HEK293 (cell line): ENCODE measurements at regions not wholly inside any gene's neighbourhood (a gene's known extent, or its start where the extent isn't known, plus 50 kb on each side); places are given as distances from the start of the nearest gene placed in this dataset.

Experiments
- CTCF ChIA-PET: fragments of 350-600 bp; formaldehyde crosslinking; extraction: SDS; loops from one replicate; lab custom pipeline; 2021; ENCODE audit warnings: antibody characterized with exemption; lab: Yijun Ruan, JAX
- POLR2A ChIA-PET: fragments of 300-600 bp; formaldehyde crosslinking; extraction: SDS; loops from one replicate; lab custom pipeline; 2020; ENCODE audit warnings: antibody characterized with exemption, inconsistent platforms; lab: Yijun Ruan, JAX
- H3K27ac ChIP-seq: fragments of 200-500 bp; sonication (Bioruptor generic); 2 replicates; pipeline ENCODE4 v1.5.1; 2014; ENCODE audit warnings: low read depth, low read length, control low read depth, inconsistent platforms; ENCODE audit errors: extremely low read depth
- H3K36me3 ChIP-seq, 2 experiments: fragments of 200-500 bp in 1 of 2; sonication (Bioruptor generic) in 1 of 2; 1 replicate in 1 of 2; 2 replicates in 1 of 2; pipeline ENCODE4 v1.5.1; 2014 to 2017; ENCODE audit warnings: inconsistent platforms in 2 of 2, low read length in 2 of 2; ENCODE audit not compliant: control insufficient read depth in 2 of 2, insufficient read depth in 1 of 2
- H3K4me1 ChIP-seq: fragments of 200-500 bp; sonication (Bioruptor generic); 2 replicates; pipeline ENCODE4 v1.5.1; 2014; ENCODE audit warnings: mild to moderate bottlenecking, low read length, inconsistent platforms; ENCODE audit not compliant: control insufficient read depth, insufficient read depth
- H3K4me3 ChIP-seq: 2 replicates; pipeline ENCODE4 v1.5.1; 2011; ENCODE audit warnings: low read depth, mild to moderate bottlenecking, control low read depth, low read length, moderate library complexity
- H3K9me3 ChIP-seq: fragments of 200-500 bp; sonication (Bioruptor generic); 2 replicates; pipeline ENCODE4 v1.5.1; 2014; ENCODE audit warnings: low read depth, low read length, inconsistent platforms; ENCODE audit not compliant: control insufficient read depth, insufficient read depth
- GFI1B ChIP-seq: fragments of 450-650 bp; formaldehyde crosslinking; IDR thresholded peaks from 2 replicates; pipeline ENCODE4 v1.5.1; 2016; ENCODE audit warnings: missing biosample characterization, missing genetic modification characterization
- PRDM1 ChIP-seq: fragments of 450-650 bp; formaldehyde crosslinking; IDR thresholded peaks from 2 replicates; pipeline ENCODE4; 2016; ENCODE audit warnings: missing biosample characterization, missing genetic modification characterization
- PRDM10 ChIP-seq: fragments of 450-650 bp; formaldehyde crosslinking; IDR thresholded peaks from 2 replicates; pipeline ENCODE4 v1.5.1; 2016; ENCODE audit warnings: missing biosample characterization, missing genetic modification characterization
- SETDB1 ChIP-seq: IDR thresholded peaks from one replicate; pipeline ENCODE4 v1.6.1; 2017; ENCODE audit warnings: mild to moderate bottlenecking, low read length, moderate library complexity, mixed read lengths; ENCODE audit not compliant: insufficient read length
- YY1 ChIP-seq: fragments of 450-650 bp; formaldehyde crosslinking; IDR thresholded peaks from 2 replicates; pipeline ENCODE4 v1.5.1; 2018; ENCODE audit warnings: missing biosample characterization, missing genetic modification characterization
- ZBTB6 ChIP-seq: fragments of 450-650 bp; formaldehyde crosslinking; IDR thresholded peaks from 2 replicates; pipeline ENCODE4 v1.5.1; 2017; ENCODE audit warnings: missing biosample characterization, missing genetic modification characterization
- ZIC2 ChIP-seq: fragments of 450-650 bp; formaldehyde crosslinking; IDR thresholded peaks from 2 replicates; pipeline ENCODE4 v1.5.1; 2016; ENCODE audit warnings: missing biosample characterization, missing genetic modification characterization
- ZNF221 ChIP-seq: fragments of 450-650 bp; formaldehyde crosslinking; IDR thresholded peaks from 2 replicates; pipeline ENCODE4 v1.5.1; 2017; ENCODE audit warnings: missing biosample characterization, missing genetic modification characterization, borderline replicate concordance
- ZNF341 ChIP-seq: fragments of 450-650 bp; formaldehyde crosslinking; IDR thresholded peaks from 2 replicates; pipeline ENCODE4; 2016; ENCODE audit warnings: low read depth, missing biosample characterization, missing genetic modification characterization
- ZNF37A ChIP-seq: fragments of 450-650 bp; IDR thresholded peaks from 2 replicates; pipeline ENCODE4 v1.5.1; 2018; ENCODE audit warnings: missing biosample characterization, missing genetic modification characterization
- ZNF426 ChIP-seq: fragments of 450-650 bp; formaldehyde crosslinking; IDR thresholded peaks from 2 replicates; pipeline ENCODE4 v1.5.1; 2017; ENCODE audit warnings: missing biosample characterization, missing genetic modification characterization, mild to moderate bottlenecking, inconsistent platforms, moderate library complexity
- ZNF529 ChIP-seq: fragments of 450-650 bp; formaldehyde crosslinking; IDR thresholded peaks from 2 replicates; pipeline ENCODE4 v1.5.1; 2017; ENCODE audit warnings: missing genetic modification characterization, missing biosample characterization; ENCODE audit not compliant: insufficient replicate concordance
- ZNF561 ChIP-seq: fragments of 450-650 bp; IDR thresholded peaks from 2 replicates; pipeline ENCODE4 v1.5.1; 2018; ENCODE audit warnings: missing biosample characterization, missing genetic modification characterization, borderline replicate concordance
- ZNF670 ChIP-seq: fragments of 450-650 bp; formaldehyde crosslinking; IDR thresholded peaks from 2 replicates; pipeline ENCODE4 v1.5.1; 2016; ENCODE audit warnings: missing biosample characterization, missing genetic modification characterization, low read depth
- ZNF707 ChIP-seq: fragments of 450-650 bp; formaldehyde crosslinking; IDR thresholded peaks from 2 replicates; pipeline ENCODE4 v1.5.1; 2016; ENCODE audit warnings: missing biosample characterization, missing genetic modification characterization
- ZSCAN30 ChIP-seq: fragments of 450-650 bp; IDR thresholded peaks from 2 replicates; pipeline ENCODE4 v1.5.1; 2018; ENCODE audit warnings: missing biosample characterization, mild to moderate bottlenecking, missing genetic modification characterization, moderate library complexity
- TF ChIP-seq, protein P1 (sequence below): fragments of 450-650 bp; formaldehyde crosslinking; IDR thresholded peaks from 2 replicates; pipeline ENCODE4 v1.5.1; 2016; ENCODE audit warnings: missing biosample characterization, missing genetic modification characterization, borderline replicate concordance
- TF ChIP-seq, protein P2 (sequence below): fragments of 450-650 bp; formaldehyde crosslinking; IDR thresholded peaks from 2 replicates; pipeline ENCODE4 v1.5.1; 2016; ENCODE audit warnings: missing biosample characterization, missing genetic modification characterization
- TF ChIP-seq, protein P3 (sequence below): sonication (generic); formaldehyde crosslinking; IDR thresholded peaks from 2 replicates; pipeline ENCODE4 v1.8.1; 2022; ENCODE audit warnings: mild to moderate bottlenecking, moderate library complexity, missing genetic modification reagents
- TF ChIP-seq, protein P4 (sequence below): IDR thresholded peaks from 2 replicates; pipeline ENCODE4 v1.6.1; 2011; ENCODE audit warnings: mild to moderate bottlenecking, low read depth, low read length, borderline replicate concordance

DNA sequence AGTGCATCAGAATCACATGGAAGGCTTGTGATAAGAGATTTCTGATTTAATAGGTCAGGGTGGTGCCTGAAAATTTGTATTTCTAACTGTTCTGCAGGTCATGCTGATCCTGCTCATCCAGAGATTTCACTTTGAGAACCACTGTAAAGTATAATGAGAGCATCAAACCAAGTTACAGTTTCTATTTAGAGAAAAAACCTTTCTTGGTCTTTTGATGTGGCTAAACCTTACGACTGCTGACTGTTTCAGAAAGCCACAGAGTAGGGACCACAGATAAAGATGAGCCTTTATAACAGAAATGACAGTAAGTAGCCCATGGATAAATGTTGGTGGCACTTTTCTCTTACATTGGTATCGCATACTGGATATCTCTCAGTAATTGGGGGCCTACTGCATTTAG is 109.4 kb upstream of the FANCL start:
- no peak for TF ChIP-seq ZNF37A (tag by site-specific recombination)
- no peak for TF ChIP-seq ZIC2 (tag by site-specific recombination)
- TF ChIP-seq PRDM1 (tag by site-specific recombination): no peak
- no peak for TF ChIP-seq ZNF341 (tag by site-specific recombination)
- TF ChIP-seq, protein P1, sequence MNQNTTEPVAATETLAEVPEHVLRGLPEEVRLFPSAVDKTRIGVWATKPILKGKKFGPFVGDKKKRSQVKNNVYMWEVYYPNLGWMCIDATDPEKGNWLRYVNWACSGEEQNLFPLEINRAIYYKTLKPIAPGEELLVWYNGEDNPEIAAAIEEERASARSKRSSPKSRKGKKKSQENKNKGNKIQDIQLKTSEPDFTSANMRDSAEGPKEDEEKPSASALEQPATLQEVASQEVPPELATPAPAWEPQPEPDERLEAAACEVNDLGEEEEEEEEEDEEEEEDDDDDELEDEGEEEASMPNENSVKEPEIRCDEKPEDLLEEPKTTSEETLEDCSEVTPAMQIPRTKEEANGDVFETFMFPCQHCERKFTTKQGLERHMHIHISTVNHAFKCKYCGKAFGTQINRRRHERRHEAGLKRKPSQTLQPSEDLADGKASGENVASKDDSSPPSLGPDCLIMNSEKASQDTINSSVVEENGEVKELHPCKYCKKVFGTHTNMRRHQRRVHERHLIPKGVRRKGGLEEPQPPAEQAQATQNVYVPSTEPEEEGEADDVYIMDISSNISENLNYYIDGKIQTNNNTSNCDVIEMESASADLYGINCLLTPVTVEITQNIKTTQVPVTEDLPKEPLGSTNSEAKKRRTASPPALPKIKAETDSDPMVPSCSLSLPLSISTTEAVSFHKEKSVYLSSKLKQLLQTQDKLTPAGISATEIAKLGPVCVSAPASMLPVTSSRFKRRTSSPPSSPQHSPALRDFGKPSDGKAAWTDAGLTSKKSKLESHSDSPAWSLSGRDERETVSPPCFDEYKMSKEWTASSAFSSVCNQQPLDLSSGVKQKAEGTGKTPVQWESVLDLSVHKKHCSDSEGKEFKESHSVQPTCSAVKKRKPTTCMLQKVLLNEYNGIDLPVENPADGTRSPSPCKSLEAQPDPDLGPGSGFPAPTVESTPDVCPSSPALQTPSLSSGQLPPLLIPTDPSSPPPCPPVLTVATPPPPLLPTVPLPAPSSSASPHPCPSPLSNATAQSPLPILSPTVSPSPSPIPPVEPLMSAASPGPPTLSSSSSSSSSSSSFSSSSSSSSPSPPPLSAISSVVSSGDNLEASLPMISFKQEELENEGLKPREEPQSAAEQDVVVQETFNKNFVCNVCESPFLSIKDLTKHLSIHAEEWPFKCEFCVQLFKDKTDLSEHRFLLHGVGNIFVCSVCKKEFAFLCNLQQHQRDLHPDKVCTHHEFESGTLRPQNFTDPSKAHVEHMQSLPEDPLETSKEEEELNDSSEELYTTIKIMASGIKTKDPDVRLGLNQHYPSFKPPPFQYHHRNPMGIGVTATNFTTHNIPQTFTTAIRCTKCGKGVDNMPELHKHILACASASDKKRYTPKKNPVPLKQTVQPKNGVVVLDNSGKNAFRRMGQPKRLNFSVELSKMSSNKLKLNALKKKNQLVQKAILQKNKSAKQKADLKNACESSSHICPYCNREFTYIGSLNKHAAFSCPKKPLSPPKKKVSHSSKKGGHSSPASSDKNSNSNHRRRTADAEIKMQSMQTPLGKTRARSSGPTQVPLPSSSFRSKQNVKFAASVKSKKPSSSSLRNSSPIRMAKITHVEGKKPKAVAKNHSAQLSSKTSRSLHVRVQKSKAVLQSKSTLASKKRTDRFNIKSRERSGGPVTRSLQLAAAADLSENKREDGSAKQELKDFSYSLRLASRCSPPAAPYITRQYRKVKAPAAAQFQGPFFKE: no peak
- no peak for TF ChIP-seq GFI1B (tag by site-specific recombination)
- TF ChIP-seq PRDM10 (tag by site-specific recombination): no peak
- no peak for TF ChIP-seq ZBTB6
- TF ChIP-seq ZSCAN30 (tag by site-specific recombination): no peak
- TF ChIP-seq SETDB1: no peak
- TF ChIP-seq ZNF529: no peak
- no peak for TF ChIP-seq ZNF221 (tag by site-specific recombination)
- TF ChIP-seq ZNF426 (tag by site-specific recombination): no peak
- TF ChIP-seq, protein P2, sequence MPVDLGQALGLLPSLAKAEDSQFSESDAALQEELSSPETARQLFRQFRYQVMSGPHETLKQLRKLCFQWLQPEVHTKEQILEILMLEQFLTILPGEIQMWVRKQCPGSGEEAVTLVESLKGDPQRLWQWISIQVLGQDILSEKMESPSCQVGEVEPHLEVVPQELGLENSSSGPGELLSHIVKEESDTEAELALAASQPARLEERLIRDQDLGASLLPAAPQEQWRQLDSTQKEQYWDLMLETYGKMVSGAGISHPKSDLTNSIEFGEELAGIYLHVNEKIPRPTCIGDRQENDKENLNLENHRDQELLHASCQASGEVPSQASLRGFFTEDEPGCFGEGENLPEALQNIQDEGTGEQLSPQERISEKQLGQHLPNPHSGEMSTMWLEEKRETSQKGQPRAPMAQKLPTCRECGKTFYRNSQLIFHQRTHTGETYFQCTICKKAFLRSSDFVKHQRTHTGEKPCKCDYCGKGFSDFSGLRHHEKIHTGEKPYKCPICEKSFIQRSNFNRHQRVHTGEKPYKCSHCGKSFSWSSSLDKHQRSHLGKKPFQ: no peak
- TF ChIP-seq, protein P3, sequence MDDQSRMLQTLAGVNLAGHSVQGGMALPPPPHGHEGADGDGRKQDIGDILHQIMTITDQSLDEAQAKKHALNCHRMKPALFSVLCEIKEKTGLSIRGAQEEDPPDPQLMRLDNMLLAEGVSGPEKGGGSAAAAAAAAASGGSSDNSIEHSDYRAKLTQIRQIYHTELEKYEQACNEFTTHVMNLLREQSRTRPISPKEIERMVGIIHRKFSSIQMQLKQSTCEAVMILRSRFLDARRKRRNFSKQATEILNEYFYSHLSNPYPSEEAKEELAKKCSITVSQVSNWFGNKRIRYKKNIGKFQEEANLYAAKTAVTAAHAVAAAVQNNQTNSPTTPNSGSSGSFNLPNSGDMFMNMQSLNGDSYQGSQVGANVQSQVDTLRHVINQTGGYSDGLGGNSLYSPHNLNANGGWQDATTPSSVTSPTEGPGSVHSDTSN (CRISPR knock-in tag): no peak
- no peak for TF ChIP-seq YY1 (tag by site-specific recombination)
- no peak for TF ChIP-seq ZNF561
- TF ChIP-seq, protein P4, sequence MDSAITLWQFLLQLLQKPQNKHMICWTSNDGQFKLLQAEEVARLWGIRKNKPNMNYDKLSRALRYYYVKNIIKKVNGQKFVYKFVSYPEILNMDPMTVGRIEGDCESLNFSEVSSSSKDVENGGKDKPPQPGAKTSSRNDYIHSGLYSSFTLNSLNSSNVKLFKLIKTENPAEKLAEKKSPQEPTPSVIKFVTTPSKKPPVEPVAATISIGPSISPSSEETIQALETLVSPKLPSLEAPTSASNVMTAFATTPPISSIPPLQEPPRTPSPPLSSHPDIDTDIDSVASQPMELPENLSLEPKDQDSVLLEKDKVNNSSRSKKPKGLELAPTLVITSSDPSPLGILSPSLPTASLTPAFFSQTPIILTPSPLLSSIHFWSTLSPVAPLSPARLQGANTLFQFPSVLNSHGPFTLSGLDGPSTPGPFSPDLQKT: no peak
- TF ChIP-seq ZNF670 (tag by site-specific recombination): no peak
- no peak for TF ChIP-seq ZNF707
- TF ChIP-seq, all 188 proteins: peak for 0
- H3K4me1 ChIP-seq: no peaks in the 10 kb centered on the region
- POLR2A ChIA-PET: no interaction called here
- CTCF ChIA-PET: no interaction called here
- no peak overlapping the region for H3K4me3 ChIP-seq
- H3K36me3 ChIP-seq: no peaks in the 10 kb centered on the region
- no peak overlapping the region for H3K27ac ChIP-seq
- H3K9me3 ChIP-seq: no peaks in the 10 kb centered on the region; the same call in 1 of the 2 replicates
